IMR-90 (cell line): ENCODE measurements at regions not wholly inside any gene's neighbourhood (a gene's known extent, or its start where the extent isn't known, plus 50 kb on each side); places are given as distances from the start of the nearest gene placed in this dataset.

Source experiments
- ATAC-seq: fragments of 200-7000 bp; cut with Tn5 transposase; 2 replicates; pipeline ENCODE4 v1.9.1; 2020; ENCODE audit warnings: low read depth, mild to moderate bottlenecking, moderate library complexity
- BruUV-seq: library from RNA; stranded (reverse); fragments of 400-500 nt; replicated peaks from 2 replicates; lab custom pipeline; 2021; lab: Mats Ljungman, UMichigan
- CTCF ChIA-PET: fragments of 300-600 bp; formaldehyde crosslinking; extraction: SDS; loops from one replicate; lab custom pipeline; 2021; ENCODE audit warnings: antibody characterized with exemption; lab: Yijun Ruan, JAX
- POLR2A ChIA-PET: fragments of 300-600 bp; sonication (Branson Sonifier 250); formaldehyde crosslinking; loops from one replicate; lab custom pipeline; 2022; ENCODE audit warnings: antibody characterized with exemption; ENCODE audit not compliant: unreplicated experiment; lab: Charles Lee
- DNase-seq: peaks from one replicate; pipeline ENCODE4 v3.0.0; 2013
- H2AFZ ChIP-seq: replicated peaks from 2 replicates; pipeline ENCODE3; 2013; ENCODE audit warnings: low read length, mild to moderate bottlenecking; ENCODE audit not compliant: poor library complexity
- H2AK5ac ChIP-seq: 2 replicates; pipeline ENCODE4 v1.6.1; 2013; ENCODE audit warnings: low read depth, low read length, inconsistent platforms
- H2AK9ac ChIP-seq: replicated peaks from 2 replicates; pipeline ENCODE3; 2013; ENCODE audit warnings: mild to moderate bottlenecking, low read depth, low read length, moderate library complexity; ENCODE audit not compliant: poor library complexity
- H2BK120ac ChIP-seq: 2 replicates; pipeline ENCODE4 v1.6.1; 2013; ENCODE audit warnings: low read depth, low read length, inconsistent platforms
- H2BK15ac ChIP-seq: 3 replicates; pipeline ENCODE4 v1.6.1; 2013; ENCODE audit warnings: low read depth, low read length, inconsistent platforms
- H2BK20ac ChIP-seq: 2 replicates; pipeline ENCODE4 v1.6.1; 2013; ENCODE audit warnings: low read depth, mild to moderate bottlenecking, inconsistent platforms, low read length, moderate library complexity
- H2BK5ac ChIP-seq: 2 replicates; pipeline ENCODE4 v1.6.1; 2013; ENCODE audit warnings: mild to moderate bottlenecking, low read depth, low read length, inconsistent platforms; ENCODE audit not compliant: poor library complexity, severe bottlenecking
- H3K14ac ChIP-seq: replicated peaks from 2 replicates; pipeline ENCODE4 v1.6.1; 2013; ENCODE audit warnings: low read depth, low read length, inconsistent platforms
- H3K18ac ChIP-seq: 2 replicates; pipeline ENCODE4 v1.6.1; 2013; ENCODE audit warnings: low read depth, low read length, control low read depth
- H3K23ac ChIP-seq: 2 replicates; pipeline ENCODE4 v1.6.1; 2013; ENCODE audit warnings: low read depth, low read length, inconsistent platforms
- H3K27ac ChIP-seq: 2 replicates; pipeline ENCODE4 v1.5.1; 2013; ENCODE audit warnings: mild to moderate bottlenecking, control low read depth, low read length; ENCODE audit not compliant: insufficient read depth
- H3K27me3 ChIP-seq: 2 replicates; pipeline ENCODE4 v1.6.1; 2013; ENCODE audit warnings: low read length; ENCODE audit not compliant: control insufficient read depth, insufficient read depth
- H3K36me3 ChIP-seq: 2 replicates; pipeline ENCODE4 v1.6.1; 2013; ENCODE audit warnings: low read length, mixed read lengths; ENCODE audit not compliant: control insufficient read depth, insufficient read depth
- H3K4ac ChIP-seq: 2 replicates; pipeline ENCODE4 v1.6.1; 2013; ENCODE audit warnings: low read depth, low read length, inconsistent platforms
- H3K4me1 ChIP-seq: 2 replicates; pipeline ENCODE4 v1.6.1; 2013; ENCODE audit warnings: low read length, mixed read lengths; ENCODE audit not compliant: control insufficient read depth, insufficient read depth
- H3K4me2 ChIP-seq: 2 replicates; pipeline ENCODE4 v1.6.1; 2013; ENCODE audit warnings: low read depth, mild to moderate bottlenecking, control low read depth, low read length, moderate library complexity
- H3K4me3 ChIP-seq: 2 replicates; pipeline ENCODE4 v1.5.1; 2013; ENCODE audit warnings: low read depth, mild to moderate bottlenecking, control low read depth, low read length, moderate library complexity; ENCODE audit not compliant: insufficient read depth
- H3K56ac ChIP-seq: 2 replicates; pipeline ENCODE4 v1.6.1; 2013; ENCODE audit warnings: low read length, inconsistent platforms; ENCODE audit not compliant: insufficient read depth; ENCODE audit errors: extremely low read depth
- H3K79me1 ChIP-seq, 2 experiments: 2 replicates each; pipeline ENCODE4 v1.6.1; 2013; ENCODE audit warnings: low read length in 2 of 2, inconsistent platforms in 1 of 2, low read depth in 1 of 2
- H3K9ac ChIP-seq: 2 replicates; pipeline ENCODE4 v1.6.1; 2013; ENCODE audit warnings: low read depth, low read length, control low read depth
- H3K9me1 ChIP-seq: 2 replicates; pipeline ENCODE4 v1.6.1; 2013; ENCODE audit warnings: low read length, inconsistent platforms; ENCODE audit not compliant: insufficient read depth
- H3K9me3 ChIP-seq: 2 replicates; pipeline ENCODE4 v1.6.1; 2013; ENCODE audit warnings: low read length; ENCODE audit not compliant: control insufficient read depth, insufficient read depth
- H4K20me1 ChIP-seq: 2 replicates; pipeline ENCODE4 v1.6.1; 2013; ENCODE audit warnings: low read length, inconsistent platforms; ENCODE audit not compliant: insufficient read depth
- H4K5ac ChIP-seq: 2 replicates; pipeline ENCODE4 v1.6.1; 2013; ENCODE audit warnings: mild to moderate bottlenecking, low read depth, low read length, control low read depth
- H4K8ac ChIP-seq, 2 experiments: 2 replicates each; pipeline ENCODE4 v1.6.1; 2013; ENCODE audit warnings: low read depth in 2 of 2, low read length in 2 of 2, control low read depth in 1 of 2, inconsistent platforms in 1 of 2
- H4K91ac ChIP-seq: 2 replicates; pipeline ENCODE4 v1.6.1; 2013; ENCODE audit warnings: low read depth, low read length, inconsistent platforms; ENCODE audit not compliant: insufficient read depth
- BHLHE40 ChIP-seq: fragments of 150-350 bp; IDR thresholded peaks from 2 replicates; pipeline ENCODE4 v1.6.1; 2016; ENCODE audit warnings: mild to moderate bottlenecking, low read depth, low read length
- MAFK ChIP-seq: IDR thresholded peaks from 2 replicates; pipeline ENCODE4 v1.6.1; 2012; ENCODE audit warnings: low read depth, low read length, improper control_type of control experiment
- MAZ ChIP-seq: IDR thresholded peaks from 2 replicates; pipeline ENCODE4 v1.6.1; 2012; ENCODE audit warnings: low read depth, mild to moderate bottlenecking, low read length, improper control_type of control experiment, moderate library complexity, borderline replicate concordance
- NFE2L2 ChIP-seq: fragments of 150-350 bp; IDR thresholded peaks from 2 replicates; pipeline ENCODE4 v1.6.1; 2016; ENCODE audit warnings: low read depth, mild to moderate bottlenecking, low read length
- RAD21 ChIP-seq: IDR thresholded peaks from 2 replicates; pipeline ENCODE4 v1.6.1; 2012; ENCODE audit warnings: low read length, improper control_type of control experiment
- RCOR1 ChIP-seq: IDR thresholded peaks from 2 replicates; pipeline ENCODE4 v1.6.1; 2012; ENCODE audit warnings: mild to moderate bottlenecking, low read length, improper control_type of control experiment; ENCODE audit not compliant: insufficient replicate concordance
- USF2 ChIP-seq: fragments of 150-350 bp; IDR thresholded peaks from 2 replicates; pipeline ENCODE4 v1.6.1; 2017; ENCODE audit warnings: mild to moderate bottlenecking, antibody characterized with exemption, low read length, low read depth
- WGBS, 2 experiments: methylation state at CpG; one replicate each; pipeline versions ENCODE4 v1.1.5 to v1.1.7; 2013; ENCODE audit warnings: missing lambda C conversion rate in 2 of 2; ENCODE audit not compliant: insufficient read length in 1 of 2; ENCODE audit errors: extremely low coverage in 2 of 2; 5-methylcytosine and 5-hydroxymethylcytosine counted together
- dilution Hi-C: fragments of 300-500 bp; cut with HindIII; formaldehyde crosslinking; loops from one replicate; pipeline ENCODE4 v1.14.3; 2018; ENCODE audit warnings: low sequenced_read_pairs; ENCODE audit not compliant: unreplicated experiment
- in situ Hi-C: fragments of 300-500 bp; cut with MboI; formaldehyde crosslinking; loops from 3 replicates; pipeline ENCODE4 v1.14.3; 2019; ENCODE audit warnings: low sequenced_read_pairs, inconsistent platforms, mixed read lengths
- intact Hi-C: fragments of 100-400 bp; cut with micrococcal nuclease; formaldehyde crosslinking; loops from 2 replicates; pipeline ENCODE4 v1.10.0; 2022

- H3K4ac ChIP-seq, result no peak overlapping the region
- no peak overlapping the region for H2BK20ac ChIP-seq
- no peaks in the 10 kb centered on the region for H3K79me1 ChIP-seq
- no peaks in the 10 kb centered on the region for H3K9me3 ChIP-seq
- H4K20me1 ChIP-seq, result no peaks in the 10 kb centered on the region
- no peak overlapping the region for H4K5ac ChIP-seq
- CTCF ChIA-PET, result no interaction called here
- POLR2A ChIA-PET, result no interaction called here
- dilution Hi-C loops (no loop called here), in situ Hi-C loops (loop anchor here (10.0 kb wide), 1 partner anchor 134 kb away; no protein-coding TSS in a partner anchor), intact Hi-C loops (no loop called here)
- 0 out of 2 replicates have a peak, but pooled peaks cover 2% of the 10 kb centered on the region for H3K27me3 ChIP-seq
- H3K36me3 ChIP-seq, result no peaks in the 10 kb centered on the region
- no TSS peak for BruUV-seq
- H2AK5ac ChIP-seq, result no peak overlapping the region
- H3K9ac ChIP-seq, result no peak overlapping the region
- no peak overlapping the region for H3K27ac ChIP-seq
- no peak overlapping the region for H3K4me3 ChIP-seq
- DNase-seq (no peak), ATAC-seq (no peak)
- no peak overlapping the region for H3K18ac ChIP-seq
- H3K9me1 ChIP-seq, result peaks cover 9% of the 10 kb centered on the region
- H3K56ac ChIP-seq, result no peak overlapping the region
- H3K14ac ChIP-seq, result no peak overlapping the region
- H3K4me2 ChIP-seq, result no peak overlapping the region
- H4K8ac ChIP-seq, result no peak overlapping the region
- H2BK5ac ChIP-seq, result no peak overlapping the region
- H3K4me1 ChIP-seq, result peaks cover 21% of the 10 kb centered on the region
- H4K91ac ChIP-seq, result no peak overlapping the region
- no peak overlapping the region for H3K23ac ChIP-seq
- no peak overlapping the region for H2BK120ac ChIP-seq
- H2AK9ac ChIP-seq, result no peak overlapping the region
- TF ChIP-seq RCOR1, result no peak
- TF ChIP-seq RAD21, result no peak
- TF ChIP-seq MAFK, result no peak
- TF ChIP-seq USF2, result no peak
- no peak for TF ChIP-seq BHLHE40
- no peak for TF ChIP-seq NFE2L2
- no peak for TF ChIP-seq MAZ
- 97% methylated on average over 5 of the region's 8 CpGs; no CpG with 5 or more reads in 1 of the 2 experiments for WGBS, 2 experiments
- no peak overlapping the region for H2BK15ac ChIP-seq
- H2AFZ ChIP-seq, result no peak overlapping the region
These were observed 140.6 kb upstream of the ID2 start for GRCh38 chr2:8541223-8541622.
